Erythroblast (primary cell): ENCODE measurements at regions not wholly inside any gene's neighbourhood (a gene's known extent, or its start where the extent isn't known, plus 50 kb on each side); places are given as distances from the start of the nearest gene placed in this dataset.

Experiments
- GATA1 ChIP-seq: IDR thresholded peaks from 2 replicates; pipeline ENCODE4 v1.6.1; 2011; ENCODE audit warnings: low read depth, mild to moderate bottlenecking, control low read depth, low read length, moderate library complexity
- POLR2A ChIP-seq: IDR thresholded peaks from 2 replicates; pipeline ENCODE4 v1.6.1; 2011; ENCODE audit warnings: mild to moderate bottlenecking, low read length

DNA sequence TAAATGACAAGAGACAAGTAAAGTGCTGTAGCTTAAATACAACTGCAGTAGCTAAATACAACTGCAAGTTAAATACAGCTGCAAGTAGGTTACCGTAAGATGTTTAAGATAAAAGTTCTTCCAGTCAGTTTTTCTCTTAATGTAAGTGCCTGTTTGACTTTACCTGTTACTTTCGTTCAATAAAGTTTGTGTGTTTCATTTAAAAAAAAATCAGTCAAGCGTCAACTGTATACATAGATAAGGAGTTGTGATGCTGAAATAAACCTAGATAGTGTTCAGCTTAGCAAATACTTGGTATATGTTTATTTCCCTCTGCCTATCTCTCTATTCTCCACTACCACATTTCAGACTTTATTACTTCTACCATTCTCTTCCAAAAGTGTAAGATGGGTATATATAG, 221.2 kb downstream of the NR2F2 start:
- TF ChIP-seq POLR2A (no peak), GATA1 (no peak)
